ENCODE measurements at regions not wholly inside any gene's neighbourhood (a gene's known extent, or its start where the extent isn't known, plus 50 kb on each side); places are given as distances from the start of the nearest gene placed in this dataset.

DNA sequence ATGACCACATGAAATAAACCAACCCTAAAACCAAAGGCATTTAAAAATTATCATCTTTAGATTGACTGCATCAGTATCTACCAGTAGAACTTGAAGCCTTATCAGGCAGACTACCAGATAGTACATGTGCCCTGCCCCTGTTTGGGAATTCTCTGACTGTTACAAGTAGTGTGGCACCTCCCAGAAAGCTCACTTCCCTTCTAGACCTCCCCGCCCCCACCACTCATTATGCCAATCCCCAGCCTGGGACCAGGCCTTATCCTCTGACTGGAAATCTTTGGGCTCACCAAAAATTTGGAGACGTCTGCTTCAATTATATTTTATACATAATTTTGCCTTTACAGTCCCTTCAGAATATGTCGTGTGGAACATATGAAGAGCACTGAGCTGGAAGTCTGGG lies 155.6 kb downstream of the TFAP2B start:
- no peaks in the 10 kb centered on the region for H3K36me3 Mint-ChIP-seq (ENCODE audit: low read depth)
- H3K27me3 Mint-ChIP-seq (ENCODE audit: low read depth): no peaks in the 10 kb centered on the region
- H3K27ac Mint-ChIP-seq: no peak overlapping the region
- no peaks in the 10 kb centered on the region for H3K4me1 Mint-ChIP-seq (ENCODE audit: low read depth)
- H3K4me3 Mint-ChIP-seq: no peak overlapping the region
- no peaks in the 10 kb centered on the region for H3K9me3 Mint-ChIP-seq

DNA sequence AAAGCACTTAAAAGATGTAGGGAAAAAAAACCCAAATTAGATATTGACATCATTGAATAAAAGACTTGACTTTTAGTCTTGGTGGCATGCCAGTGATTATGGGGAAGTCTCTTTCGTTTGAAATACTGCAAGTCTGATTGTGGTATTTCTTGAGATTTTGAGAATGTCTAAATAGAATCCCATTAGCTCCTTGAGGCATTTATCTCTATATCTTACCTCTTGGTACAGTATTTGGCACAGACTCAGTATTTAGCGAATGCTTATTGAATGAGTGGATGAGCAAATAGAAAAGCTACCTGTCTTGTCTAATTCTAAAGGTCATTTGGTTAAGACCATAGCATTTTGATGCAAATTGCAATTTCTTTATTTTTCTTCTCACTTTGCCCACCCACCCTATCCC lies 156.5 kb downstream of the TFAP2B start:
- H3K4me1 Mint-ChIP-seq (ENCODE audit: low read depth): no peaks in the 10 kb centered on the region
- H3K27ac Mint-ChIP-seq: no peak overlapping the region
- H3K4me3 Mint-ChIP-seq: no peak overlapping the region
- H3K36me3 Mint-ChIP-seq (ENCODE audit: low read depth): no peaks in the 10 kb centered on the region
- no peaks in the 10 kb centered on the region for H3K27me3 Mint-ChIP-seq (ENCODE audit: low read depth)
- H3K9me3 Mint-ChIP-seq: no peaks in the 10 kb centered on the region

DNA sequence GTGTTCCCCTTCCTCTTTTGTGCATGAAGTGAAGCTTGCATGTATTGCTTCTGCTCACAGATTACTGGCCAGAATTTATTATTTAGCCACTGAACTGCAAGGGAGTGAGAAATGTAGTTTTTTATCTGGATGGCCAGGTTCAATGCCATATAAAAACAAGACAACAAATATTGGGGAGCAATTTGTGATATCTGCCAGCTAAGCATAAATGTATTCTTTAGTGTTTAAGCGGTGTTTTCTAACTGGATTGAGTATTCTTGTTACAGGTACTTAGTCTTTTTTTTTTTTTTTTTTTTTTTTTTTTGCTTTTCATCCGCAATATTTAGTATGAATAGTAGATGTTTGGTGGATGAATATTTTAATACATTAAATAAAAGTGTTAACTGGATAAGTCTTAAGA lies 158.2 kb downstream of the TFAP2B start:
- Mint-ChIP-seq H3K36me3 (ENCODE audit: low read depth) (no peaks in the 10 kb centered on the region), H3K4me3 (no peak overlapping the region), H3K4me1 (ENCODE audit: low read depth) (no peaks in the 10 kb centered on the region), H3K27ac (no peak overlapping the region), H3K27me3 (ENCODE audit: low read depth) (no peaks in the 10 kb centered on the region), H3K9me3 (no peaks in the 10 kb centered on the region)

- no peak overlapping the region for H3K4me3 Mint-ChIP-seq
- H3K4me1 Mint-ChIP-seq (ENCODE audit: low read depth): no peaks in the 10 kb centered on the region
- no peaks in the 10 kb centered on the region for H3K27me3 Mint-ChIP-seq (ENCODE audit: low read depth)
- no peaks in the 10 kb centered on the region for H3K9me3 Mint-ChIP-seq
- H3K36me3 Mint-ChIP-seq (ENCODE audit: low read depth): no peaks in the 10 kb centered on the region
- no peak overlapping the region for H3K27ac Mint-ChIP-seq
These were observed 159.1 kb downstream of the TFAP2B start for GRCh38 chr6:50977796-50978195.

DNA sequence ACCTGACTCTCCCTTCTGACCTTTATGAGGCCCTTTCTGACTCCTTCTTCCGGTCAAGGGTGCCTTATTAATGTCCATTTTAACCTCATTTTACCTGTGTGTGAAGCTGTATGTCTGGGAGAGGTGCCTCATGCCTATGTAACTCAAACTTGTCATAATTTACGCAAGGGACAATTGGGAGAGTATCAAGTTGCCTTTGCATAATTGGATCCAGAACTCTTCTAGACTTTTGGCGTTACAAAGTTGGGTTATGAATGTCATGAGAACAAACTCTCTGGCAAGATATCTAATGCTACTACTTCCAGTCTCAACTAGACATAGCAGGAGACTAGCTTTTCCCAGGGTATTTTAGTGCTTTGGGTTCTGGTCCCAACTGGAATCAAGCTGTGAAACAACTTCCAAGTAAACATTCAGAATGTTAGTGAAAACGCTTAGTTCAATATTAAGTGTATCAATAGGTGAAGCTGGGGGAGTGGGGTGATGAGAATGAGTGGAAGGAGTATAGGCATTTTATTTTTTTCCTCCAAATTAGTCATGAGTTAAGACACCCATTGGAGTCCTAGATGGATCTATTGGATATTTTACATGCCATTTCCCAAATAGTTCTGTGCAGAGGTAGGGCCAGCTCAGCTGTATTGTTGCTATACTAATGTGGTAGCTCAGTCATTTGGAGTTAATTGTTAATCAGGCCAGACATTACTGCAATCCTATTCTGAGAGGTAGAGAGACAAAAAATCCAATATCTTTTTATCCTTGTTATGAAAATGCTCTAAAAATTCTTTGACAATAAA lies 159.9 kb downstream of the TFAP2B start:
- H3K27me3 Mint-ChIP-seq (ENCODE audit: low read depth): no peaks in the 10 kb centered on the region
- no peaks in the 10 kb centered on the region for H3K36me3 Mint-ChIP-seq (ENCODE audit: low read depth)
- no peaks in the 10 kb centered on the region for H3K9me3 Mint-ChIP-seq
- no peak overlapping the region for H3K4me3 Mint-ChIP-seq
- no peak overlapping the region for H3K27ac Mint-ChIP-seq
- H3K4me1 Mint-ChIP-seq (ENCODE audit: low read depth): no peaks in the 10 kb centered on the region

DNA sequence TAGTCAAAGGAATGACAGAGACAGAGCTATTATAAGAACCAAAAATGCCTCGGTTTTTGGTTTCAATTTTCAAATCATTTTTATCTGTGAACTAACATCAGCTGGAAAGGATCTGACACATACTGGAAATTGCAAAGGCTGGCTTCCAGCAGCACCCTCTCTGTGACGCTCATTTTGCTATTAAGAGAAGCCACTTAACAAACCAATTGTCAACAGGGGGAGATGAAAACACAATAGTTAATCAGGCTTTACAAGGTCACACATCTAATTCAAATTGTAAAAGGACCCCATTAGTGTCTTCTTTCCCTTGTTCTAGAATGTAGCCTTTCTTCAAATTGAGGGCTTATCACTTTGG lies 160.5 kb downstream of the TFAP2B start:
- no peak overlapping the region for H3K4me3 Mint-ChIP-seq
- H3K9me3 Mint-ChIP-seq: no peaks in the 10 kb centered on the region
- no peak overlapping the region for H3K27ac Mint-ChIP-seq
- no peaks in the 10 kb centered on the region for H3K4me1 Mint-ChIP-seq (ENCODE audit: low read depth)
- no peaks in the 10 kb centered on the region for H3K36me3 Mint-ChIP-seq (ENCODE audit: low read depth)
- H3K27me3 Mint-ChIP-seq (ENCODE audit: low read depth): no peaks in the 10 kb centered on the region

GRCh38 chr6:50984135-50984534 lies 165.5 kb downstream of the TFAP2B start:
- H3K36me3 Mint-ChIP-seq (ENCODE audit: low read depth): no peaks in the 10 kb centered on the region

DNA sequence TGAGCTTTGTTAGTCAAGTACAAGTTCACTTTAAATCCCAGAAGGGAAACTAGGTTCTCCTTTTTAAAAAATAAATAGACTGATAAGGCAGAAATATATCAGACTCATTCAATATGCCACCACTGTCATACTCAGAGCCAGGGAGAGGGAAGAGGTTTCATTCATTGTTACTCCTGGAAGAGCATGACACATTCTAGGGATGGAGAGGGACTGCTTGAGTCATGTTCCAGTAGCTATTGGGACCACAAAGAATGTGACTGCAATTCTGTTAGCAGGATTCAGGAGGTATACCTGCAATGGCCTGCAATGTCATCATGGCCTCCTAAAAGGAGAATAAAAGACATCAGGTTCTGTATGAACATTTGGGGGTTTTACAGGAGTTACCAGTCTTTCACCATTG lies 167.6 kb downstream of the TFAP2B start:
- no peaks in the 10 kb centered on the region for H3K27me3 Mint-ChIP-seq (ENCODE audit: low read depth)
- H3K36me3 Mint-ChIP-seq (ENCODE audit: low read depth): no peaks in the 10 kb centered on the region
- H3K27ac Mint-ChIP-seq: no peak overlapping the region
- no peaks in the 10 kb centered on the region for H3K4me1 Mint-ChIP-seq (ENCODE audit: low read depth)
- H3K9me3 Mint-ChIP-seq: no peaks in the 10 kb centered on the region
- H3K4me3 Mint-ChIP-seq: no peak overlapping the region

More at GRCh38 chr6:50984135-50984534, 165.5 kb downstream of the TFAP2B start:
- Mint-ChIP-seq H3K9me3 (no peaks in the 10 kb centered on the region), H3K4me1 (ENCODE audit: low read depth) (no peaks in the 10 kb centered on the region), H3K27me3 (ENCODE audit: low read depth) (no peaks in the 10 kb centered on the region), H3K4me3 (no peak overlapping the region), H3K27ac (no peak overlapping the region)

DNA sequence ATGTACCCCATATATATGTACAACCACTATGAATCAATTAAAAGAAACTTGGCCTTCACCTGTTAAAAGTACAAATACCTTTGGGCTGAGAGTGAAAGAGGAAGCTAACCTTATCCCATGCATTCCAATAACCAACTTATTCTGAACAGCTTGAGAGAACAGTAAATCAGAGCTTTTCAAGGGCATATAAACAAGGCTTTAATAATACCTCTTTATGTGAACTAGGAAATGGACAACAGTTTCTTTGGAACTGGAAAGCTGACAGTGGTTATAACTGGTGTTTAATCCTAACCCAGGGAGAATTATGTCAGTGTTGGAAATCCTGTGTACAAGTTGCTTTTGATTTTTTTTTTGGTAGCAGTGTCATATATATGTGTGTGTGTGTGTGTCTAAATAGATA lies 170.5 kb downstream of the TFAP2B start:
- no peak overlapping the region for H3K27ac Mint-ChIP-seq
- no peaks in the 10 kb centered on the region for H3K36me3 Mint-ChIP-seq (ENCODE audit: low read depth)
- H3K9me3 Mint-ChIP-seq: no peaks in the 10 kb centered on the region
- H3K4me3 Mint-ChIP-seq: no peak overlapping the region
- no peaks in the 10 kb centered on the region for H3K4me1 Mint-ChIP-seq (ENCODE audit: low read depth)
- H3K27me3 Mint-ChIP-seq (ENCODE audit: low read depth): no peaks in the 10 kb centered on the region

DNA sequence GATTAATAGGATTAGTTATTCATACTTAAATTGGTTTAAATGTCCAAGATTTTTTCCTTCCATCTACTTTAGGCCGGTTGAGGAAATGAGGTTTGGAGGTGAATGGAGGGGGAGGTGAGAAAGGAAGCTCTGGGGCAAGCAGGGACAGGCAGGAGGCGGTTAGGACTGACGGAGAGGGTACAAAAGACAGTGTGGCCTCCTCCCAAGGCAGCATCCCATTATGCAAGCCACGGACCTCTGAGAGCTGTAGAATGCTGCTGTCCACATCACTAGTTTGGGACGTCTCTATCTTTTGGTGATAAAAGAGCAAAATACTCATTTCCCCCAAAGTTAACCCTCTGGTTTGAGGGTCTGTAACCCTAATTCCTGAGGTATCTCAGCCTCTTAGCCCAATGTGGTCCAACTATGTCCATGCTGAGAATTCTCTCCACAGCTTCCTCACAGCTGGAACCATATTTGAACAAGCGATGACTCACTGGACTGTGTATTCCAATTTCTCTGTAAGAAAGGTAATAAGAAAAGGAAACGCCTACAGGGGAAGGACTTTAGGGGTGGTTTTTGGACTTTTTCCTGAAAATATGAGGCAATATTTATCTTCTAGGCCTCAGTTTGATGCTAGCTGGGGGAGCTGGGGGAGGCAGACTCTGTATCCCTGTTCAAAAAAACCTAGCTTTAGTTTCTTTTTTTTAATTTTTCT lies 172.2 kb downstream of the TFAP2B start:
- Mint-ChIP-seq H3K27me3 (ENCODE audit: low read depth) (no peaks in the 10 kb centered on the region), H3K9me3 (no peaks in the 10 kb centered on the region)

GRCh38 chr6:50992232-50992631 lies 173.6 kb downstream of the TFAP2B start:
- Mint-ChIP-seq H3K9me3 (no peaks in the 10 kb centered on the region), H3K27me3 (ENCODE audit: low read depth) (no peaks in the 10 kb centered on the region), H3K27ac (no peak overlapping the region), H3K36me3 (ENCODE audit: low read depth) (no peaks in the 10 kb centered on the region), H3K4me3 (no peak overlapping the region), H3K4me1 (ENCODE audit: low read depth) (no peaks in the 10 kb centered on the region)

More for the DNA sequence above, 172.2 kb downstream of the TFAP2B start:
- Mint-ChIP-seq H3K4me3 (no peak overlapping the region), H3K4me1 (ENCODE audit: low read depth) (no peaks in the 10 kb centered on the region), H3K36me3 (ENCODE audit: low read depth) (no peaks in the 10 kb centered on the region), H3K27ac (no peak overlapping the region)

- H3K9me3 Mint-ChIP-seq: no peaks in the 10 kb centered on the region
- H3K4me3 Mint-ChIP-seq: no peak overlapping the region
- H3K4me1 Mint-ChIP-seq (ENCODE audit: low read depth): no peaks in the 10 kb centered on the region
- H3K27ac Mint-ChIP-seq: no peak overlapping the region
- H3K27me3 Mint-ChIP-seq (ENCODE audit: low read depth): no peaks in the 10 kb centered on the region
- H3K36me3 Mint-ChIP-seq (ENCODE audit: low read depth): no peaks in the 10 kb centered on the region
These were observed 174.3 kb downstream of the TFAP2B start for GRCh38 chr6:50992704-50993625.

GRCh38 chr6:50993941-50994720 lies 175.5 kb downstream of the TFAP2B start:
- H3K27me3 Mint-ChIP-seq (ENCODE audit: low read depth): no peaks in the 10 kb centered on the region
- H3K4me3 Mint-ChIP-seq: no peak overlapping the region
- no peaks in the 10 kb centered on the region for H3K9me3 Mint-ChIP-seq
- H3K36me3 Mint-ChIP-seq (ENCODE audit: low read depth): no peaks in the 10 kb centered on the region
- H3K4me1 Mint-ChIP-seq (ENCODE audit: low read depth): no peaks in the 10 kb centered on the region
- H3K27ac Mint-ChIP-seq: no peak overlapping the region

DNA sequence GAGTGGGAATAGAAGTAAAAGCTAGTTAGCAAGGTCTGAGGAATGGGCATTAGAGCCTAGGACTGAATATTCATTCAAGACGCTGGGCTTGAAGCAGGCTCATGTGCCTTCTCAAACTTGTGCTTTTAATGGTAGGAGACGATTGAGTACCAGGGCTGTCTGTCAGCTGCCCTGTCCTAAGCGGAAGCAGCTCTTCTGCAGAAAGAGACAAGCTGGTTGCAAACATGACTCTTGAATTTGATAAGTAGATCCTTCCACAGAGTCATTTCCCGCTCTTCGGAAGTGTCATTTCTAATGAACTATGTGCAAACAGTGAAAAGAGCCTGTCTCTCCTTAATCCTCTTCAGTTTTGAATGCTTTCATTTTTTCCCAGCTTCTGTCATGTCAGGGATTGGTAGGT lies 176.4 kb downstream of the TFAP2B start:
- H3K27me3 Mint-ChIP-seq (ENCODE audit: low read depth): no peaks in the 10 kb centered on the region
- H3K27ac Mint-ChIP-seq: no peak overlapping the region
- H3K4me3 Mint-ChIP-seq: no peak overlapping the region
- no peaks in the 10 kb centered on the region for H3K4me1 Mint-ChIP-seq (ENCODE audit: low read depth)
- H3K36me3 Mint-ChIP-seq (ENCODE audit: low read depth): no peaks in the 10 kb centered on the region
- no peaks in the 10 kb centered on the region for H3K9me3 Mint-ChIP-seq
